ENCODE measurements at regions not wholly inside any gene's neighbourhood (a gene's known extent, or its start where the extent isn't known, plus 50 kb on each side); places are given as distances from the start of the nearest gene placed in this dataset.

- TF ChIP-seq IRF2 (CRISPR knock-in tag; IDR thresholded peaks at IDR 0.05) = no peak
- TF ChIP-seq UBTF (CRISPR knock-in tag; IDR thresholded peaks at IDR 0.05) = no peak
- TF ChIP-seq, protein P1, sequence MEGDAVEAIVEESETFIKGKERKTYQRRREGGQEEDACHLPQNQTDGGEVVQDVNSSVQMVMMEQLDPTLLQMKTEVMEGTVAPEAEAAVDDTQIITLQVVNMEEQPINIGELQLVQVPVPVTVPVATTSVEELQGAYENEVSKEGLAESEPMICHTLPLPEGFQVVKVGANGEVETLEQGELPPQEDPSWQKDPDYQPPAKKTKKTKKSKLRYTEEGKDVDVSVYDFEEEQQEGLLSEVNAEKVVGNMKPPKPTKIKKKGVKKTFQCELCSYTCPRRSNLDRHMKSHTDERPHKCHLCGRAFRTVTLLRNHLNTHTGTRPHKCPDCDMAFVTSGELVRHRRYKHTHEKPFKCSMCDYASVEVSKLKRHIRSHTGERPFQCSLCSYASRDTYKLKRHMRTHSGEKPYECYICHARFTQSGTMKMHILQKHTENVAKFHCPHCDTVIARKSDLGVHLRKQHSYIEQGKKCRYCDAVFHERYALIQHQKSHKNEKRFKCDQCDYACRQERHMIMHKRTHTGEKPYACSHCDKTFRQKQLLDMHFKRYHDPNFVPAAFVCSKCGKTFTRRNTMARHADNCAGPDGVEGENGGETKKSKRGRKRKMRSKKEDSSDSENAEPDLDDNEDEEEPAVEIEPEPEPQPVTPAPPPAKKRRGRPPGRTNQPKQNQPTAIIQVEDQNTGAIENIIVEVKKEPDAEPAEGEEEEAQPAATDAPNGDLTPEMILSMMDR (CRISPR knock-in tag; IDR thresholded peaks at IDR 0.05) = no peak
- no peak for TF ChIP-seq SP5 (CRISPR knock-in tag; IDR thresholded peaks at IDR 0.05; ENCODE audit: borderline replicate concordance, low read depth)
- TF ChIP-seq ZNF274 (CRISPR knock-in tag; IDR thresholded peaks at IDR 0.05) = no peak
- no peak for TF ChIP-seq ZNF282 (IDR thresholded peaks at IDR 0.05; ENCODE audit: partially characterized antibody)
- no peak for TF ChIP-seq ZNF24 (IDR thresholded peaks at IDR 0.05)
- TF ChIP-seq RFXAP (CRISPR knock-in tag; IDR thresholded peaks at IDR 0.05; ENCODE audit: borderline replicate concordance) = no peak
- TF ChIP-seq ZNF121 (CRISPR knock-in tag; IDR thresholded peaks at IDR 0.05) = no peak
- no peak for TF ChIP-seq ZNF331 (CRISPR knock-in tag; IDR thresholded peaks at IDR 0.05)
- no peak for TF ChIP-seq MXI1 (IDR thresholded peaks at IDR 0.05; ENCODE audit: borderline replicate concordance, low read depth, low read length)
- no peak for TF ChIP-seq ARNT (IDR thresholded peaks at IDR 0.05)
These were observed 293.0 kb upstream of the CDH12 start for GRCh38 chr5:23146183-23146582.

All from HepG2 (cell line).